Tibial artery (tissue), 4 donors: ENCODE measurements at regions not wholly inside any gene's neighbourhood (a gene's known extent, or its start where the extent isn't known, plus 50 kb on each side); places are given as distances from the start of the nearest gene placed in this dataset.
"Not testable (repeated sequence)": the region's sequence is repeated elsewhere in the genome, so short reads cannot be mapped to it uniquely, and the experiment has no call there.

Experiments used
- DNase-seq, 2 donors: peaks; one replicate each; pipeline ENCODE4 v3.0.0-alpha.2; 2019
- H3K27ac ChIP-seq, 2 donors: fragments of 200-600 bp; sonication (generic) in 1 of 2; 1 replicate in 1 of 2; 2 replicates in 1 of 2; pipeline ENCODE4 v1.5.1; 2018 to 2019; ENCODE audit warnings: mild to moderate bottlenecking in 1 of 2
- H3K27me3 ChIP-seq, 2 donors: fragments of 200-600 bp; sonication (generic) in 1 of 2; one replicate each; pipeline versions ENCODE4 v1.5.1 to v1.6.0; 2016 to 2019
- H3K36me3 ChIP-seq, 3 donors: fragments of 200-600 bp; sonication (generic) in 2 of 3; one replicate each; pipeline ENCODE4 v1.5.1; 2016 to 2019; ENCODE audit warnings: mild to moderate bottlenecking in 2 of 3
- H3K4me1 ChIP-seq, 4 donors: fragments of 200-600 bp; sonication (generic) in 2 of 4; 1 replicate in 3 of 4; 2 replicates in 1 of 4; pipeline ENCODE4 v1.5.1; 2016 to 2019
- H3K4me3 ChIP-seq, 2 donors: fragments of 200-600 bp; sonication (generic) in 1 of 2; 1 replicate in 1 of 2; 2 replicates in 1 of 2; pipeline ENCODE4 v1.5.1; 2018 to 2019; ENCODE audit warnings: mild to moderate bottlenecking in 2 of 2
- H3K9me3 ChIP-seq, 3 donors: fragments of 200-600 bp; sonication (generic) in 1 of 3; one replicate each; pipeline ENCODE4 v1.5.1; 2016 to 2019
- CTCF ChIP-seq, 2 experiments: fragments of 200-600 bp in 1 of 2; fragments of 450-650 bp in 1 of 2; IDR thresholded peaks; one replicate each; pipeline ENCODE4 v1.5.1; 2017 to 2019; ENCODE audit warnings: antibody characterized with exemption in 2 of 2, mild to moderate bottlenecking in 1 of 2, moderate library complexity in 1 of 2
- intact Hi-C: fragments of 100-400 bp; cut with DNase I; formaldehyde crosslinking; loops from one replicate; pipeline ENCODE4 v1.15.0; 2023; ENCODE audit warnings: low total_unique reads

- Histone ChIP-seq H3K27ac (no peak overlapping the region), H3K36me3 (no peaks in the 10 kb centered on the region), H3K4me1 (peaks cover 0 to 13% (median 10%) of the 10 kb centered on the region in 4 donors), H3K4me3 (no peak overlapping the region), H3K9me3 (no peaks in the 10 kb centered on the region), H3K27me3 (peaks cover 0 to 71% of the 10 kb centered on the region in 2 donors)
- TF ChIP-seq CTCF (IDR thresholded peaks at IDR 0.05) = no peak
- DNase-seq = no peak
- intact Hi-C loops = no loop called here
Measured at GRCh38 chr1:22208268-22208972, 65.5 kb upstream of the WNT4 start.

GRCh38 chr1:22208973-22209378, 66.1 kb upstream of the WNT4 start:
- peaks cover 0 to 13% (median 10%) of the 10 kb centered on the region in 4 donors for H3K4me1 ChIP-seq
- H3K36me3 ChIP-seq = no peaks in the 10 kb centered on the region
- intact Hi-C loops = no loop called here
- peaks cover 0 to 75% of the 10 kb centered on the region in 2 donors for H3K27me3 ChIP-seq
- no peaks in the 10 kb centered on the region for H3K9me3 ChIP-seq
- no peak for TF ChIP-seq CTCF (IDR thresholded peaks at IDR 0.05)
- no peak overlapping the region for H3K27ac ChIP-seq
- DNase-seq = no peak
- no peak overlapping the region for H3K4me3 ChIP-seq

- TF ChIP-seq CTCF (IDR thresholded peaks at IDR 0.05) = no peak
- H3K9me3 ChIP-seq = no peaks in the 10 kb centered on the region
- no peak for DNase-seq
- no peak overlapping the region for H3K27ac ChIP-seq
- peaks cover 0 to 84% of the 10 kb centered on the region in 2 donors for H3K27me3 ChIP-seq
- intact Hi-C loops = no loop called here
- no peak overlapping the region for H3K4me3 ChIP-seq
- H3K36me3 ChIP-seq = no peaks in the 10 kb centered on the region
- peaks cover 0 to 8% (median 3%) of the 10 kb centered on the region in 4 donors for H3K4me1 ChIP-seq
Measured at GRCh38 chr1:22210176-22210575, 67.3 kb upstream of the WNT4 start.

- no peak overlapping the region for H3K27ac ChIP-seq
- no peak overlapping the region for H3K4me3 ChIP-seq
- peaks cover 0 to 84% of the 10 kb centered on the region in 2 donors for H3K27me3 ChIP-seq
- no peaks in the 10 kb centered on the region for H3K36me3 ChIP-seq
- no peaks in the 10 kb centered on the region for H3K9me3 ChIP-seq
- peaks cover 0 to 3% (median 0%) of the 10 kb centered on the region in 4 donors for H3K4me1 ChIP-seq
- no peak for TF ChIP-seq CTCF (IDR thresholded peaks at IDR 0.05)
- no peak for DNase-seq
- intact Hi-C loops = no loop called here
Measured at GRCh38 chr1:22210636-22211035, 67.7 kb upstream of the WNT4 start.

- H3K27me3 ChIP-seq = peaks cover 0 to 83% of the 10 kb centered on the region in 2 donors
- DNase-seq, H3K4me3 ChIP-seq, H3K9me3 ChIP-seq, H3K4me1 ChIP-seq, H3K36me3 ChIP-seq, intact Hi-C loops, H3K27ac ChIP-seq: not testable (repeated sequence)
Measured at GRCh38 chr1:22211459-22211858, 68.6 kb upstream of the WNT4 start.

GRCh38 chr1:22212400-22213233, 69.7 kb upstream of the WNT4 start:
- no peak overlapping the region for H3K4me3 ChIP-seq
- DNase-seq = no peak
- H3K9me3 ChIP-seq = no peaks in the 10 kb centered on the region
- no peak overlapping the region for H3K27ac ChIP-seq
- peaks cover 0 to 73% of the 10 kb centered on the region in 2 donors for H3K27me3 ChIP-seq
- intact Hi-C loops = no loop called here
- no peaks in the 10 kb centered on the region for H3K36me3 ChIP-seq
- no peak for TF ChIP-seq CTCF (IDR thresholded peaks at IDR 0.05)
- H3K4me1 ChIP-seq = no peaks in the 10 kb centered on the region
